Neural crest cell (in vitro differentiated cells): ENCODE measurements at regions not wholly inside any gene's neighbourhood (a gene's known extent, or its start where the extent isn't known, plus 50 kb on each side); places are given as distances from the start of the nearest gene placed in this dataset.

Source experiments
- DNase-seq: peaks from one replicate; pipeline ENCODE4 v3.0.0; 2021; ENCODE audit warnings: low read depth, mixed read lengths, low spot score
- H3K27ac Mint-ChIP-seq: one replicate; pipeline ENCODE4 v1.8.0; 2021; ENCODE audit warnings: mild to moderate bottlenecking, mixed read lengths; ENCODE audit not compliant: unreplicated experiment
- H3K27me3 Mint-ChIP-seq: 2 replicates; pipeline ENCODE4 v1.8.0; 2021; ENCODE audit warnings: low read depth, mild to moderate bottlenecking, mixed read lengths
- H3K36me3 Mint-ChIP-seq: 2 replicates; pipeline ENCODE4 v1.8.0; 2021; ENCODE audit warnings: low read depth, mild to moderate bottlenecking, mixed read lengths
- H3K4me1 Mint-ChIP-seq: 2 replicates; pipeline ENCODE4 v1.8.0; 2021; ENCODE audit warnings: mixed read lengths
- H3K4me3 Mint-ChIP-seq: one replicate; pipeline ENCODE4 v1.8.0; 2021; ENCODE audit warnings: mild to moderate bottlenecking, mixed read lengths
- H3K9me3 Mint-ChIP-seq: 2 replicates; pipeline ENCODE4 v1.8.0; 2021; ENCODE audit warnings: mixed read lengths
- TF ChIP-seq, protein P1 (sequence below): fragments of 200-600 bp; sonication (generic); conservative IDR thresholded peaks from 2 replicates; pipeline ENCODE4 v1.5.0; 2021; ENCODE audit warnings: antibody characterized with exemption, mild to moderate bottlenecking

GRCh38 chr5:8538821-8539220 lies 669.9 kb downstream of the MTRR start:
- H3K4me1 Mint-ChIP-seq = peaks cover 4% of the 10 kb centered on the region
- peaks cover 2% of the 10 kb centered on the region for H3K36me3 Mint-ChIP-seq
- no peak overlapping the region for H3K27ac Mint-ChIP-seq
- H3K4me3 Mint-ChIP-seq = no peak overlapping the region
- no peaks in the 10 kb centered on the region for H3K27me3 Mint-ChIP-seq
- H3K9me3 Mint-ChIP-seq = peaks cover 4% of the 10 kb centered on the region
- TF ChIP-seq, protein P1, sequence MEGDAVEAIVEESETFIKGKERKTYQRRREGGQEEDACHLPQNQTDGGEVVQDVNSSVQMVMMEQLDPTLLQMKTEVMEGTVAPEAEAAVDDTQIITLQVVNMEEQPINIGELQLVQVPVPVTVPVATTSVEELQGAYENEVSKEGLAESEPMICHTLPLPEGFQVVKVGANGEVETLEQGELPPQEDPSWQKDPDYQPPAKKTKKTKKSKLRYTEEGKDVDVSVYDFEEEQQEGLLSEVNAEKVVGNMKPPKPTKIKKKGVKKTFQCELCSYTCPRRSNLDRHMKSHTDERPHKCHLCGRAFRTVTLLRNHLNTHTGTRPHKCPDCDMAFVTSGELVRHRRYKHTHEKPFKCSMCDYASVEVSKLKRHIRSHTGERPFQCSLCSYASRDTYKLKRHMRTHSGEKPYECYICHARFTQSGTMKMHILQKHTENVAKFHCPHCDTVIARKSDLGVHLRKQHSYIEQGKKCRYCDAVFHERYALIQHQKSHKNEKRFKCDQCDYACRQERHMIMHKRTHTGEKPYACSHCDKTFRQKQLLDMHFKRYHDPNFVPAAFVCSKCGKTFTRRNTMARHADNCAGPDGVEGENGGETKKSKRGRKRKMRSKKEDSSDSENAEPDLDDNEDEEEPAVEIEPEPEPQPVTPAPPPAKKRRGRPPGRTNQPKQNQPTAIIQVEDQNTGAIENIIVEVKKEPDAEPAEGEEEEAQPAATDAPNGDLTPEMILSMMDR = no peak
- DNase-seq = no peak

GRCh38 chr5:8540317-8540716 lies 671.4 kb downstream of the MTRR start:
- no peak for DNase-seq
- TF ChIP-seq, protein P1 = no peak
- Mint-ChIP-seq H3K27me3 (no peaks in the 10 kb centered on the region), H3K4me1 (peaks cover 4% of the 10 kb centered on the region), H3K36me3 (peaks cover 2% of the 10 kb centered on the region), H3K9me3 (peaks cover 4% of the 10 kb centered on the region), H3K27ac (no peak overlapping the region), H3K4me3 (no peak overlapping the region)

DNA sequence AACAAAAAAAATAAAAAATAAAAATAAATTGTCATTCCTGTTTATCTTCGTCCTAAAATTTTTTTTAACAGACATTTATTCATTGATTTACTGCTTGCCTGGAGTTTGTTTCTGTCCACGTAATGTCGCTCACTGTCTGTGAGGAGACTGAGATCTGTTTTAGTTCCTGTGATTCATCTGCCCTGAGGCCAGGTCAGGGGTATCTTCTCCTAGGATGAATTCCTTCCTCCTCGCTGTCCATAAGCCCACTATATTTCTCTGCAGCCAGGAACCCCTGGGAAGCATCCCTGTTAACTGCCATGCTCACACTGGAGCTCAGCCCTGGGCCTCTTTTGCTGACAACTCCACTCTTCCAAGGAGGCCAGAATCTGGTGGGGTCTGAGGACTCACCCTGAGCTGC lies 682.0 kb downstream of the MTRR start:
- no peak for DNase-seq
- no peak overlapping the region for H3K27ac Mint-ChIP-seq
- H3K36me3 Mint-ChIP-seq = peaks cover 9% of the 10 kb centered on the region
- peaks cover 11% of the 10 kb centered on the region for H3K9me3 Mint-ChIP-seq
- H3K4me3 Mint-ChIP-seq = no peak overlapping the region
- no peaks in the 10 kb centered on the region for H3K27me3 Mint-ChIP-seq
- TF ChIP-seq, protein P1 = no peak
- peaks cover 8% of the 10 kb centered on the region for H3K4me1 Mint-ChIP-seq

DNA sequence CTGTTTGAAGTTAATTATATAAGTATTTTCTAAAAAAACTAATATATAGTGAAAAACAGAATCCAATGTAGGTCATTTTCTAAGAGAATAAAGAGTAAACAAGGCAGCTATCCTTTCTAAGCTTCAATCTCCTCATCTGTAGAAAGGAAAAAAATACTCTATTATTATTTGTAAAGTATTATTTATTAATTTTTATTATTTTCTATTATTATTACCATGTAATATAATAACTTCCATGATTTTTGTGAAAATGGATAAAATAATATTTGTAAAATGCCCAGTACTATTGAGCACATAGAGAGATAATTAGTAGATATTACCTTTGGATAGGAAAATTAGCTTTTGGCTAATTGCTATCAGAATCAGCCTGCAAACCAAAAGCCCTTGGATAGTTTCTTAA lies 684.4 kb downstream of the MTRR start:
- Mint-ChIP-seq H3K36me3 (peaks cover 9% of the 10 kb centered on the region), H3K4me3 (no peak overlapping the region), H3K27me3 (no peaks in the 10 kb centered on the region), H3K9me3 (peaks cover 13% of the 10 kb centered on the region), H3K27ac (no peak overlapping the region), H3K4me1 (peaks cover 8% of the 10 kb centered on the region)
- no peak for DNase-seq
- TF ChIP-seq, protein P1 = no peak

DNA sequence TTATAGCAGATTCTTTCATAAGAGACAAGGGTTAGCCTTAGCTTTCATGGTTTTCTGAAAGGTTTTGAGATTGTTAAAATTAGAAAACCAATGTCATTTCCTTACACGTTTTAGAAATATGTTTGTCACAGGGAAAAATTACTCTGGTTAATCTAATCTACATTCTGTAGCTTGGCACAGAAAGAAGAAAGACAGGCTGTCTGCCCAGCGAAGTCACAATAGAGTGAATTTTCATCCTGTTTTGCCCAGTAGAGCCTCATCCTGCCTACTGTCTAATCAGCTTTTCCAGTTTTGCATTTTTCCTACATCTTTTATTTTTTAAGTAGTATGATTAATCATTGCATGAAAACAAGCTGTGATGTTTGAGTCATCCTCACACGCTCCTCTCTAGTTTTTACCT lies 688.8 kb downstream of the MTRR start:
- Mint-ChIP-seq H3K27ac (no peak overlapping the region), H3K36me3 (peaks cover 9% of the 10 kb centered on the region), H3K4me1 (no peaks in the 10 kb centered on the region), H3K9me3 (peaks cover 13% of the 10 kb centered on the region), H3K4me3 (no peak overlapping the region), H3K27me3 (no peaks in the 10 kb centered on the region)
- DNase-seq = no peak
- TF ChIP-seq, protein P1 = no peak

DNA sequence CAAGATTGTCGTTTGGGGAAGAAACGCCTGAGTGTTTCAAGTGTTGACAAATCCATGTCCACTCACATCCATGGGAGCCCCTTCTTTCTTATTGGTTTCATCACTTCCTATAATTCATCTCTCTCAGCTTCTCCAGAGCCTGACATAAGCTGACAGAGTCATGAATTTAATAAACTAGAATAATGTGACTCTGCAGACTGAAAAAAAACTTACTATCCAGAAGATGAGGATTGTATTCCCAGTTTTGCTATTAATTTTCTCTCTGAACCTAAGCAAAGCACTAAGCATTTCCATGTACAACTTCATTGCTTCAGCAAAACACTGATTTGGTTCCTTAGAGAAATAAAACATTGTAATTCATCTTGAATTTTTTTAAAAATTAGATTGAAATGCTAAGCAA lies 691.8 kb downstream of the MTRR start:
- Mint-ChIP-seq H3K36me3 (no peaks in the 10 kb centered on the region), H3K4me3 (no peak overlapping the region), H3K27me3 (no peaks in the 10 kb centered on the region), H3K9me3 (peaks cover 5% of the 10 kb centered on the region), H3K27ac (no peak overlapping the region), H3K4me1 (no peaks in the 10 kb centered on the region)
- TF ChIP-seq, protein P1 = no peak
- no peak for DNase-seq
